K562 (cell line): ENCODE measurements at regions not wholly inside any gene's neighbourhood (a gene's known extent, or its start where the extent isn't known, plus 50 kb on each side); places are given as distances from the start of the nearest gene placed in this dataset.

Experiments
- ARID1B ChIP-seq: fragments of 450-650 bp; IDR thresholded peaks from 2 replicates; pipeline ENCODE4 v1.6.1; 2016; ENCODE audit warnings: antibody characterized with exemption, mild to moderate bottlenecking, inconsistent platforms
- ATF2 ChIP-seq: sonication (generic); formaldehyde crosslinking; IDR thresholded peaks from 2 replicates; pipeline ENCODE4 v1.8.1; 2022; ENCODE audit warnings: missing genetic modification reagents
- BCOR ChIP-seq: fragments of 450-650 bp; IDR thresholded peaks from 2 replicates; pipeline ENCODE4 v1.6.1; 2016
- BRD4 ChIP-seq: fragments of 200-600 bp; sonication (generic); IDR thresholded peaks from 2 replicates; pipeline ENCODE4 v1.6.1; 2017; ENCODE audit warnings: inconsistent platforms
- CREB3L1 ChIP-seq: fragments of 450-650 bp; IDR thresholded peaks from 2 replicates; pipeline ENCODE4 v1.6.1; 2014; ENCODE audit warnings: low read depth, mild to moderate bottlenecking, moderate library complexity, borderline replicate concordance
- EZH2 ChIP-seq: IDR thresholded peaks from 2 replicates; pipeline ENCODE4 v1.6.1; 2012; ENCODE audit warnings: low read depth, mild to moderate bottlenecking, inconsistent platforms, low read length, borderline replicate concordance
- FOXJ3 ChIP-seq: sonication (generic); formaldehyde crosslinking; IDR thresholded peaks from 2 replicates; pipeline ENCODE4 v1.4.0; 2020; ENCODE audit warnings: mild to moderate bottlenecking, missing genetic modification reagents
- RREB1 ChIP-seq: fragments of 250-450 bp; sonication (Bioruptor Pico); IDR thresholded peaks from 2 replicates; pipeline ENCODE4 v1.4.0; 2020
- SFPQ ChIP-seq: fragments of 200-400 bp; formaldehyde crosslinking; IDR thresholded peaks from 2 replicates; pipeline ENCODE4 v1.6.1; 2017; ENCODE audit warnings: mild to moderate bottlenecking, low read depth, low read length, moderate library complexity
- SRF ChIP-seq, 2 experiments: fragments of 250-450, 450-650 bp in 1 of 2; sonication (Bioruptor Pico) in 1 of 2; sonication (generic) in 1 of 2; formaldehyde crosslinking; IDR thresholded peaks; 2 replicates each; pipeline versions ENCODE4 v1.5.0 to v1.5.1; 2020 to 2022; ENCODE audit warnings: mild to moderate bottlenecking in 1 of 2, missing genetic modification reagents in 1 of 2
- STAT5B ChIP-seq: fragments of 250-450 bp; sonication (Bioruptor Pico); IDR thresholded peaks from 2 replicates; pipeline ENCODE4 v1.8.0; 2021; ENCODE audit warnings: mild to moderate bottlenecking, inconsistent platforms
- ZNF644 ChIP-seq: fragments of 200-800 bp; sonication (Bioruptor generic); IDR thresholded peaks from 2 replicates; pipeline ENCODE4 v1.6.1; 2016; ENCODE audit warnings: low read depth, missing genetic modification characterization, missing compliant biosample characterization

GRCh38 chr9:107749787-107750444 lies 260.3 kb upstream of the KLF4 start (continued):
- TF ChIP-seq STAT5B (CRISPR knock-in tag) (no peak), SRF (CRISPR knock-in tag; IDR thresholded peaks at IDR 0.05) (no peak), RREB1 (0 out of 2 replicates have a peak, but pooled peaks have one; percentile 43), ATF2 (no peak), CREB3L1 (no peak), SFPQ (no peak), ARID1B (no peak), BRD4 (no peak), ZNF644 (no peak), BCOR (no peak), EZH2 (no peak), FOXJ3 (CRISPR knock-in tag) (no peak)
